Caco-2 (cell line): ENCODE measurements at regions not wholly inside any gene's neighbourhood (a gene's known extent, or its start where the extent isn't known, plus 50 kb on each side); places are given as distances from the start of the nearest gene placed in this dataset.

Source experiments
- BruUV-seq: library from RNA; stranded (reverse); fragments of 400-500 nt; replicated peaks from 2 replicates; lab custom pipeline; 2021; lab: Mats Ljungman, UMichigan
- CTCF ChIA-PET: fragments of 300-600 bp; sonication (Branson Sonifier 250); formaldehyde crosslinking; loops from one replicate; lab custom pipeline; 2022; ENCODE audit warnings: antibody characterized with exemption; lab: Charles Lee
- POLR2A ChIA-PET: fragments of 300-600 bp; sonication (Branson Sonifier 250); formaldehyde crosslinking; loops from one replicate; lab custom pipeline; 2022; ENCODE audit warnings: antibody characterized with exemption; lab: Charles Lee
- DNase-seq, 2 experiments: peaks; one replicate each; pipeline versions ENCODE4 v3.0.0 to v3.0.0-alpha.2; 2020 to 2022
- H3K27me3 ChIP-seq: replicated peaks from 2 replicates; pipeline ENCODE4 v1.6.0; 2011; ENCODE audit warnings: low read length; ENCODE audit not compliant: control insufficient read depth, insufficient read depth
- H3K36me3 ChIP-seq: 2 replicates; pipeline ENCODE4 v1.5.1; 2011; ENCODE audit warnings: low read length; ENCODE audit not compliant: control insufficient read depth, insufficient read depth
- H3K4me1 ChIP-seq: fragments of 250-450 bp; sonication (Bioruptor Pico); 2 replicates; pipeline ENCODE4 v1.5.1; 2020; ENCODE audit warnings: mild to moderate bottlenecking
- H3K4me3 ChIP-seq: 2 replicates; pipeline ENCODE4 v1.5.1; 2011; ENCODE audit warnings: low read depth, mild to moderate bottlenecking, control low read depth, low read length
- H3K9me3 ChIP-seq: fragments of 250-450 bp; sonication (Bioruptor Pico); 2 replicates; pipeline ENCODE4 v1.5.1; 2020; ENCODE audit warnings: mild to moderate bottlenecking, moderate library complexity
- H3K27ac Mint-ChIP-seq: one replicate; pipeline ENCODE4 v1.8.0; 2022; ENCODE audit warnings: mixed read lengths; ENCODE audit not compliant: unreplicated experiment
- H3K27me3 Mint-ChIP-seq: one replicate; pipeline ENCODE4 v1.8.0; 2022; ENCODE audit warnings: mixed read lengths; ENCODE audit not compliant: insufficient read depth, unreplicated experiment
- H3K36me3 Mint-ChIP-seq: one replicate; pipeline ENCODE4 v1.8.0; 2022; ENCODE audit warnings: mild to moderate bottlenecking, mixed read lengths; ENCODE audit not compliant: insufficient read depth, unreplicated experiment
- H3K4me1 Mint-ChIP-seq: one replicate; pipeline ENCODE4 v1.8.0; 2022; ENCODE audit warnings: low read depth, mixed read lengths; ENCODE audit not compliant: unreplicated experiment
- H3K4me3 Mint-ChIP-seq: one replicate; pipeline ENCODE4 v1.8.0; 2022; ENCODE audit warnings: mild to moderate bottlenecking, moderate library complexity, mixed read lengths; ENCODE audit not compliant: unreplicated experiment
- H3K9me3 Mint-ChIP-seq: one replicate; pipeline ENCODE4 v1.8.0; 2022; ENCODE audit warnings: mixed read lengths; ENCODE audit not compliant: unreplicated experiment
- CTCF ChIP-seq, 2 experiments: fragments of 200-600 bp in 1 of 2; IDR thresholded peaks; 1 replicate in 1 of 2; 2 replicates in 1 of 2; pipeline versions ENCODE4 v1.5.1 to v1.8.0; 2011 to 2022; ENCODE audit warnings: antibody characterized with exemption in 1 of 2, control low read depth in 1 of 2, inconsistent platforms in 1 of 2, low read depth in 1 of 2, low read length in 1 of 2, mild to moderate bottlenecking in 1 of 2, moderate library complexity in 1 of 2; ENCODE audit not compliant: insufficient read depth in 1 of 2, severe bottlenecking in 1 of 2, unreplicated experiment in 1 of 2
- intact Hi-C: fragments of 100-400 bp; cut with micrococcal nuclease; formaldehyde crosslinking; loops from one replicate; pipeline ENCODE4 v1.10.0; 2022; ENCODE audit not compliant: unreplicated experiment

DNA sequence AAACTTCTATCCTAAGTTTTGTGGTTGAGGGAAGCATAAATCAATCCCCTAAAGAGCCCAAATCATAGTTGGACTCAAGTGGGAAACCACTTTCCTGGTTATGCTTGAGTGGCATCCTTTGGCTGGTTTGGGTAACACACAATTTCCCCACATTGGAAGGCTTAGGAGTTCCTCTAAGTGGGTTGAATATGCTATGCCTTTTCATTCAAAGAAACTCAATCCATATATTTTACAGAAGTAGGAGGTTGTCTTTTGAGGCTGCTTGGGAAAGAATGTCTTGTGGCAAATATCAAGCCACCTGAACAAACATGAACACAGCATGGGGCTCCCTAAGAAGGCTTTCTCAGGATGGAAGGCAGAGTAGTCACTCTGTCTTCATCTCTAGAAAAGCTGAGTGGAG lies 121.1 kb downstream of the SPATA31D1 start:
- Histone ChIP-seq H3K9me3 (no peaks in the 10 kb centered on the region), H3K4me3 (no peak overlapping the region), H3K27me3 (no peaks in the 10 kb centered on the region), H3K36me3 (no peaks in the 10 kb centered on the region), H3K4me1 (no peaks in the 10 kb centered on the region)
- intact Hi-C loops = no loop called here
- CTCF ChIA-PET = no interaction called here
- H3K27ac Mint-ChIP-seq = no peak overlapping the region
- no peaks in the 10 kb centered on the region for H3K9me3 Mint-ChIP-seq
- no TSS peak for BruUV-seq
- DNase-seq = no peak
- no peak for TF ChIP-seq CTCF (IDR thresholded peaks at IDR 0.05; ENCODE audit: insufficient read depth in 1 of 2, low read depth in 1 of 2, low read length in 1 of 2, severe bottlenecking in 1 of 2, unreplicated experiment in 1 of 2)
- no peak overlapping the region for H3K4me3 Mint-ChIP-seq
- H3K4me1 Mint-ChIP-seq = no peaks in the 10 kb centered on the region
- H3K36me3 Mint-ChIP-seq = no peaks in the 10 kb centered on the region
- no peaks in the 10 kb centered on the region for H3K27me3 Mint-ChIP-seq
- POLR2A ChIA-PET = no interaction called here

DNA sequence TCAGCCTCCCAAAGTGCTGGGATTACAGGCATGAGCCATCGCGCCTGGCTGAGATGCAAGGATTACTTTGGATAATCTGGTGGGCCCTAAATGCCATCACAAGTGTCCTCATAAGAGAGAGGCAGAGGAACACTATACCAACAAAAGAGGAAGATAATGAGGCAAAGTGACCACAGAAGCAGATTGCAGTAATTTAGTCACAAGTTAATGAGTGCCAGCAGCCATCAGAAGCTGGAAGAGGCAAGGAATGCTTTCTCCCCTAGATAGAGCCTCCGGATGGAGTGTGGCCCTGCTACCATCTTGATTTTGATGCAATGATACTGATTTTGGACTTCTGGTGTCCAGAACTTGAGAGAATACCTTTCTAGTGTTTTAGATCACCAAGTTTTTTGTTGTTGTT lies 122.3 kb downstream of the SPATA31D1 start:
- ChIA-PET POLR2A (no interaction called here), CTCF (no interaction called here)
- H3K27ac Mint-ChIP-seq = no peak overlapping the region
- no peaks in the 10 kb centered on the region for H3K27me3 Mint-ChIP-seq
- no peak for TF ChIP-seq CTCF (IDR thresholded peaks at IDR 0.05; ENCODE audit: insufficient read depth in 1 of 2, low read depth in 1 of 2, low read length in 1 of 2, severe bottlenecking in 1 of 2, unreplicated experiment in 1 of 2)
- Histone ChIP-seq H3K4me3 (no peak overlapping the region), H3K36me3 (no peaks in the 10 kb centered on the region), H3K9me3 (no peaks in the 10 kb centered on the region), H3K27me3 (no peaks in the 10 kb centered on the region), H3K4me1 (no peaks in the 10 kb centered on the region)
- H3K4me1 Mint-ChIP-seq = no peaks in the 10 kb centered on the region
- intact Hi-C loops = no loop called here
- DNase-seq = no peak
- H3K36me3 Mint-ChIP-seq = no peaks in the 10 kb centered on the region
- no peaks in the 10 kb centered on the region for H3K9me3 Mint-ChIP-seq
- no TSS peak for BruUV-seq
- no peak overlapping the region for H3K4me3 Mint-ChIP-seq

- TF ChIP-seq CTCF (IDR thresholded peaks at IDR 0.05; ENCODE audit: insufficient read depth in 1 of 2, low read depth in 1 of 2, low read length in 1 of 2, severe bottlenecking in 1 of 2, unreplicated experiment in 1 of 2) = no peak
- Mint-ChIP-seq H3K4me1 (no peaks in the 10 kb centered on the region), H3K27me3 (no peaks in the 10 kb centered on the region), H3K4me3 (no peak overlapping the region), H3K27ac (no peak overlapping the region), H3K9me3 (no peaks in the 10 kb centered on the region), H3K36me3 (no peaks in the 10 kb centered on the region)
- intact Hi-C loops = no loop called here
- CTCF ChIA-PET = no interaction called here
- POLR2A ChIA-PET = no interaction called here
- DNase-seq = no peak
- no peak overlapping the region for H3K4me3 ChIP-seq
- no peaks in the 10 kb centered on the region for H3K36me3 ChIP-seq
- H3K27me3 ChIP-seq = no peaks in the 10 kb centered on the region
- no peaks in the 10 kb centered on the region for H3K4me1 ChIP-seq
- H3K9me3 ChIP-seq = no peaks in the 10 kb centered on the region
- no TSS peak for BruUV-seq
Measured at GRCh38 chr9:82115331-82115730, 126.8 kb downstream of the SPATA31D1 start.
